HG03342 (cell line): ENCODE measurements at regions not wholly inside any gene's neighbourhood (a gene's known extent, or its start where the extent isn't known, plus 50 kb on each side); places are given as distances from the start of the nearest gene placed in this dataset.
"Not testable (repeated sequence)": the region's sequence is repeated elsewhere in the genome, so short reads cannot be mapped to it uniquely, and the experiment has no call there.

Experiments used
- ATAC-seq: cut with Tn5 transposase; IDR thresholded peaks from one replicate; pipeline ENCODE4 v1.9.1; 2021; ENCODE audit warnings: mild to moderate bottlenecking, moderate library complexity; ENCODE audit not compliant: unreplicated experiment

GRCh38 chr15:94970096-94970495, 738.7 kb downstream of the MCTP2 start:
- ATAC-seq = no peak

GRCh38 chr15:94970802-94971201, 739.4 kb downstream of the MCTP2 start:
- no peak for ATAC-seq

- no peak for ATAC-seq
These were observed 741.0 kb downstream of the MCTP2 start for GRCh38 chr15:94972314-94972713.

- ATAC-seq = no peak
These were observed 755.7 kb downstream of the MCTP2 start for GRCh38 chr15:94987085-94987484.

- ATAC-seq = no peak
These were observed 760.4 kb downstream of the MCTP2 start for GRCh38 chr15:94991718-94992117.

- no peak for ATAC-seq
These were observed 778.3 kb downstream of the MCTP2 start for GRCh38 chr15:95009635-95010034.

- ATAC-seq = no peak
These were observed 782.0 kb downstream of the MCTP2 start for GRCh38 chr15:95013381-95013780.

GRCh38 chr15:95016511-95017229, 785.3 kb downstream of the MCTP2 start:
- ATAC-seq = no peak

- ATAC-seq = no peak
These were observed 786.4 kb downstream of the MCTP2 start for GRCh38 chr15:95017666-95018328.

- ATAC-seq = peak; percentile 88
These were observed 787.7 kb downstream of the MCTP2 start for GRCh38 chr15:95018888-95019545.

- no peak for ATAC-seq
These were observed 788.5 kb downstream of the MCTP2 start for GRCh38 chr15:95019907-95020306.

- ATAC-seq = no peak
These were observed 790.5 kb downstream of the MCTP2 start for GRCh38 chr15:95021816-95022215.

- no peak for ATAC-seq
These were observed 793.0 kb downstream of the MCTP2 start for GRCh38 chr15:95024351-95024750.

- no peak for ATAC-seq
These were observed 794.8 kb downstream of the MCTP2 start for GRCh38 chr15:95025924-95026728.

GRCh38 chr15:95027981-95028380, 796.6 kb downstream of the MCTP2 start:
- no peak for ATAC-seq

GRCh38 chr15:95032156-95032555, 800.8 kb downstream of the MCTP2 start:
- ATAC-seq = no peak

GRCh38 chr15:95035106-95035505, 803.7 kb downstream of the MCTP2 start:
- no peak for ATAC-seq

GRCh38 chr15:95041297-95041696, 809.9 kb downstream of the MCTP2 start:
- ATAC-seq = no peak

GRCh38 chr15:95043236-95043932, 812.0 kb downstream of the MCTP2 start:
- ATAC-seq = not testable (repeated sequence)

- ATAC-seq = no peak
These were observed 812.6 kb downstream of the MCTP2 start for GRCh38 chr15:95043933-95044313.
